Left cardiac atrium (tissue), 4 donors: ENCODE measurements at regions not wholly inside any gene's neighbourhood (a gene's known extent, or its start where the extent isn't known, plus 50 kb on each side); places are given as distances from the start of the nearest gene placed in this dataset.
"Not testable (repeated sequence)": the region's sequence is repeated elsewhere in the genome, so short reads cannot be mapped to it uniquely, and the experiment has no call there.

Source experiments
- ATAC-seq, 2 donors: fragments of 200-7000 bp; cut with Tn5 transposase; one replicate each; pipeline ENCODE4 v1.9.1; 2020; ENCODE audit warnings: mild to moderate bottlenecking in 2 of 2, moderate library complexity in 2 of 2
- DNase-seq: peaks from one replicate; pipeline ENCODE4 v3.0.0-alpha.2; 2020
- intact Hi-C, 2 donors: fragments of 100-400 bp; cut with DNase I; formaldehyde crosslinking; loops; one replicate each; pipeline versions ENCODE4 v1.14.1 to v1.15.1; 2022 to 2023
- donor health status: DM: no; HTN: yes; CAD: no.
- donor health status: DM: no; HTN: yes; CAD: no; lungs with severe emphysema.
- donor health status: DM: yes; HTN: yes; CAD: no.
- donor health status: Dilated cardiomyopathy.

DNA sequence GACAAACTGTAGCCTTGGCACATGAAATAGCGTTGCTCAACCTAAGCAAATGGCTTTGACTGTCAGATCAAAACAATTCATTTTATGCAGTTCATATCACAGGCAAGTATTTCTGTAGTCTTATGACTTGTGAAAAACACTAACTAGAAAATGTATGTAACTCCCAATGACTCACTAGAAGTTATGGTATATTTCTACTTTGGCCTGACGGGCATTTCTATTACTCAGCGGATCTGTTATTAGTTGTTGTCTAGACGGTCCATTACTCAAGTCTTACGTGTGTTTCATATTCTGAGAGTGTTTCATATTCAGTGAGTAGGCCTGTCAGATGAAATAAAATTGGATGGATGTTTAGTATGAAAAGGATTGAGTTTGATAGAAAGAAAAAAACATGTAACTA is 880.9 kb downstream of the PRIM2 start:
- ATAC-seq, result no peak
- no peak for DNase-seq
- intact Hi-C loops, result no loop called here

DNA sequence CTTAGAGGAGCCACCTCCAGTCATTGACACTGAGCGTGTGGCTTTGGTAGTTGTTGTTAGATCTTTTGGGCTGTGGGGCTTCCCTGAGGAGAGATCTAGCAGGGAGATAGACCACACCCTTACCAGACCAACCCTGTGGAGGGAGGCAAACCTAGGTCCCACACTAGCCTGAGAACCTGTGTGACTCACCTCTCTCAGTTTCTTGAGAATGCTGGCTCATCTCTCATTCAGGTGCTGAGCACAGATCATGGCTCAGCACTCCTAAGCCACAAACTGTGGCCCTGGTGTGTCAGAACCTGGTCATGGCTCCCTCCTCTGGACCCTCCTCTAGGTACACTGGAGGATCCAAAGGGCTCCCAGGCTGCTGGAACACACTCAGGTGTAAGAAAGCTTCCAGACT is 919.7 kb downstream of the PRIM2 start:
- intact Hi-C loops, ATAC-seq, DNase-seq: not testable (repeated sequence)

DNA sequence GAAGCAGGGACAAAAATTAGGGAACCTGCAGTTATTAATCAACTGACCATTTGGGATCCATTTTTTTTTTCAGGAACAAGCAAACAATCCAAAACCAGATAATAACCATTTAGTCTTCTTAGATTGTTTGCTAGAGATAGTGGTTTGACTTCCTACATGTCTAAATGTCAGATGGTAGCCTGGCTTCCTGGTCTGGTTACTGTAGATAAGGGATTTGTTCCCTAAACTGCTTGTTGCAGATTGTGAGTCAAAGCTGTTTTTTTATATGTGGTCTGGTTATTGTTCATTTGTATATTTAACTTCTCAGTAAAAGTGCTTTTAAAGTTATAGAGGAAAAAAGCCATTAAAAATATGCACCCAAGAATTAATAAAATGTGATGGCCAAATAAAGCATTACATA is 921.0 kb downstream of the PRIM2 start:
- DNase-seq, intact Hi-C loops, ATAC-seq: not testable (repeated sequence)

DNA sequence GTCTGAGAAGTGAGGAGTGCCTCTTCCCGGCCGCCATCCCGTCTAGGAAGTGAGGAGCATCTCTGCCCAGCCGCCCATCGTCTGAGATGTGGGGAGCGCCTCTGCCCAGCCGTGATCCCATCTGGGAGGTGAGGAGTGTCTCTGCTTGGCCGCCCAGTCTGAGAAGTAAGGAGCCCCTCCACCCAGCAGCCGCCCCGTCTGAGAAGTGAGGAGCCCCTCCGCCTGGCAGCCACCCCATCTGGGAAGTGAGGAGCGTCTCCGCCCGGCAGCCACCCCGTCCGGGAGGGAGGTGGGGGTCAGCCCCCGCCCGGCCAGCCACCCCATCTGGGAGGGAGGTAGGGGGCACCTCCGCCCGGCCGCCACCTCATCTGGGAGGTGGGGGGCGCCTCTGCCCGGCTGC is 940.2 kb downstream of the PRIM2 start:
- intact Hi-C loops, DNase-seq, ATAC-seq: not testable (repeated sequence)

DNA sequence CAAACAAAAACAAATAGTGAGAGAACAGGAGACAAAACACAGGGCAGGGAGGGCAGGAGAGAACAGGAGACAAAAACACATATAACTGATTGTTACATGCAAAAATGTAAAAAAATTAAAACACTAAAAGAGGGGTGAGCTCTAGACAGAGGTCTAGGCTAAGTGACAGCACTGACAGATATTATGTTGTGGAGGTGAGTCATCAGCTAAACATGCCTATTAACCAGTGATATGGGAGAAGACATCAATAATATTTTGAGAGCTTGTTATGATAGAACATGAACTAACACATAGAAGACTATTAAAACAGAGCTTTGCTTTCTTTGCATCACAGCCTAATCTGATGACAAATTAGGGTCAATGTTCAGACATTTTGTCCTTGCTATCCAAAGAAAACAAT is 972.7 kb downstream of the PRIM2 start:
- intact Hi-C loops, result no loop called here
- no peak for ATAC-seq
- no peak for DNase-seq

DNA sequence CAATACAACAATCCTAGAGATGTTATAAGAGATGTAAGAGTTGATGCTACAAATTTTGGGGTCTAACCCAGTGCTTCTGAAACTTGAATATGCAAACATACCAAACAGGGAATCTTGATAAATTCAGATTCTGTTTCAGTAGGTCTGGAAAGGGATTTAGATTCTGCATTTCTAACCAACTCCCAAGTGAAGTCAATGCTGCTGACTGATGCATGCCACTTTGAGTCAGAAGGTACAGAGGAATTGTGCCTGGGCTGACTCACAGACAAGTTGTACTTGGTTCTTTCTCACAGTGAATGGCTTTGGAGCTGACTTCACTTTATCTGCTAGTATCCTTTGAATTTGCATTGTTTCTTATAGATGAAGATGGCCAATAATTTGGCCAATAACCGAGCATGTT is 973.9 kb downstream of the PRIM2 start:
- ATAC-seq, DNase-seq, intact Hi-C loops: not testable (repeated sequence)

DNA sequence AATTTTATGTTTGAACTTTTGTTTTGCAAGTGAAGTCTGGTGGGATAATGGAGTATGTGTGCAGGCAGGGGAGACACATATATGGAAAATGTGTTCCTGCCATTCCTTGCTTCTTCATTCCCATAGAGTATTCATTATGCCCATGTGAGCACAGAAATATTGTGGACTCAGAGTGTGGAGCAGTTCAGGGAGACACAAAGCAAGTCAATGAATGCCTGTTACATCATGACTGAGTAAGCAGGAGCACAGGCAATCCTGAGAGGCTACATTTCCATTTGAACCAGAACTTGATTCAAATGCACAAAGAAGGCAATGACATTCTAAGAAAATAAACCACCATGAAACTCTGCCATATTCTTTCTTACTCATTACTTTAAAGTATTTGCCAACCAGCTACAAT is 990.5 kb downstream of the PRIM2 start:
- DNase-seq, intact Hi-C loops, ATAC-seq: not testable (repeated sequence)

DNA sequence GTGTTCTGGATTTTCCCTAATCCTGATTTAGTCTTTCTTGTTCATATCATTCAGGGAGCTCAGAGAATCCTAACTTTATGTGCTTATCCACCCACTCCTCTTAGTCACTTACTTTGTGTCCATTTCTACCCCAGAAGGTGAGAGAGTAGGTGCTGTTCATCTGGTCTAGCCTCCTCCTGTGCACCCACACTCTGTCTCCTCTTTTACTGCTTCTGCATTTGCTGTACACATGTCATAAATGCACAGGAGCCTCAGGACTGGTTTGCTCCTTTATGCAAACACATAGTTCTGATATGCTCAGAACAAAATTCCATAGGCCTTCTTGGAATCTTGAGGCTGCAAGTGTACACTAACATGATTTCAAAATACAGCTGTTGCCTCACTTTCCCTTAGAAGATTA is 1014.7 kb downstream of the PRIM2 start:
- DNase-seq, ATAC-seq, intact Hi-C loops: not testable (repeated sequence)

DNA sequence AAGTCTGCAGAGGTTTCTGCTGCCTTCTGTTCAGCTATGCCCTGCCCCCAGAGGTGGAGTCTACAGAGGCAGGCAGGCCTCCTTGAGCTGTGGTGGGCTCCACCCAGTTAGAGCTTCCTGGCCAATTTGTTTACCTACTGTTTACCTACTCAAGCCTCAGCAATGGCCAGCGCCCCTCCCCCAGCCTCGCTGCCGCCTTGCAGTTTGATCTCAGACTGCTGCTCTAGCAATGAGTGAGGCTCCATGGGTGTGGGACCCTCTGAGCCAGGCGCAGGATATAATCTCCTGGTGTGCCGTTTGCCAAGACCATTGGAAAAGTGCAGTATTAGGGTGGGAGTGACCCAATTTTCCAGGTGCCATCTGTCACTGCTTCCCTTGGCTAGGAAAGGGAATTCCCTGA is 1024.9 kb downstream of the PRIM2 start:
- intact Hi-C loops, ATAC-seq, DNase-seq: not testable (repeated sequence)

DNA sequence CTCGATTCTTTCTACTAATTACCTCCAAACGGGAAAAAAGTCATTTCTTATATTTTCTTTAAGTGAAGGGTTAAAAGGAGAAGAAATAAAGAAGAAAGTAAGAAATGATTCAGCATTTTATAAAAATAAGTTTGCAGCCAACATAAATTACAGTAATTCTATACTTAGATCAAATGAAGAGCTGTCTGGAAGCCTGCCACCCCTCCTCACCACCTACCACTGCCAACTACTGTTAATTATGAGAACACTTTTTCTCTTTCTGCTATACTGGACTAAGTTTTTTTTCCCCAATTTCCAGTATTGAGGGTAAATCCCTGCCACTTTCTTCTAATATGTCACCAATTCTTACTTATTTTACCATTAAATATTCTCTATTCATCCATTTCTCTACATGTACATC is 1030.1 kb downstream of the PRIM2 start:
- intact Hi-C loops, DNase-seq, ATAC-seq: not testable (repeated sequence)

DNA sequence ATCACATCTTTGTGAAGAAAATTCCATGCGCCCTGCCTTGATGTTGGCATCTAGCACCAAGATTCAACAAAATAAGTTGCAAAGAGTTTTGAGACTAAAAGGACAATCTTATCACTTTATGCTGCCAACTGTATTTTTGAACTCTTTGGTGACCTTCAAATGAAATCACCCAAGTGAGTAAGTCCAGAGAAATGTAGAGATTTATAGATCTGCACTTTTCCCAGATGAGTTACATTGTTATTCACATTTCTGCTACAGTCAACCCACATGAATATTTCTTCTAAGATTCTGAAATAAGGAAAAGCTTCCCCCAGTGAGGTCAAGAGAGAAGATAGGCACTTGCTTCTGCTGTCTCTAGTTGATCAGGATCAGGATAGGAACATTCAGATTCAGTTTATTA is 1034.2 kb downstream of the PRIM2 start:
- ATAC-seq, DNase-seq, intact Hi-C loops: not testable (repeated sequence)

DNA sequence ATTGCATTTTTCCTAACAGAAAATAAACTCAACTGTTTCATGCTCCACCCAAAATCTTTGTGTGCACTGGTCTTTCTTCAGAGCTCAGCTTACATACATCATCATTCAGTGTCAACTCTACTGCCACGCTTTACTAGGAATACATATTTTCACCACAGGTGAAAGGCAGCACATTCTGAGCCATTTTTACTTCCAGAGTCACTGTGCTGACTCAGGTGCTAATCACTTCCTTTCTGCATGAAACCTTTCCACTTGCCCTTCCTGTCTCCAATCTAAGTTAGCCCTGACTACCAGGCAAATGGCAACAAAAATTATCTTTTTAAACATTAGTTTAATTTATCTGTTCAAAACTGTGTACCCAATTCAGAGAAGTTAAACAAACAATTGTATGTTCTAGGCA is 1041.0 kb downstream of the PRIM2 start:
- DNase-seq, ATAC-seq, intact Hi-C loops: not testable (repeated sequence)

DNA sequence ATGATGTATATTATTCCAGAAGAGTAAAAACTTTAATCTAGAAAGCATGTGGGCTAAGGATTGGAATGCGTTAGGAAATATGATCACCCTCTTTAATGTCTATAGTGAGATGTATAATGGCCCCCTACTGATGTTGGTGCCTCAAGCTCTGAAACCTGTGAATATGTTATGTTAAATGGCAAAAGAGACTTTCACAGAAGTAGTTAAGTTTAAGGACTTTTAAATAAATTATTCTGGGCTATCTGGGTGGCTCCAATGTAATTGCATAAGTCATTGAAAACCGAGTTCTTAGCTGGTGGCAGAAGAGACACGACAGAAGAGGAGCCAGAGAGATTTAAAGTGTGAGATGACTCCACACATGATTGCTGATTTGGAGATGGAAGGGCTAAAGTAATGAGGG is 1048.4 kb downstream of the PRIM2 start:
- DNase-seq, intact Hi-C loops, ATAC-seq: not testable (repeated sequence)

DNA sequence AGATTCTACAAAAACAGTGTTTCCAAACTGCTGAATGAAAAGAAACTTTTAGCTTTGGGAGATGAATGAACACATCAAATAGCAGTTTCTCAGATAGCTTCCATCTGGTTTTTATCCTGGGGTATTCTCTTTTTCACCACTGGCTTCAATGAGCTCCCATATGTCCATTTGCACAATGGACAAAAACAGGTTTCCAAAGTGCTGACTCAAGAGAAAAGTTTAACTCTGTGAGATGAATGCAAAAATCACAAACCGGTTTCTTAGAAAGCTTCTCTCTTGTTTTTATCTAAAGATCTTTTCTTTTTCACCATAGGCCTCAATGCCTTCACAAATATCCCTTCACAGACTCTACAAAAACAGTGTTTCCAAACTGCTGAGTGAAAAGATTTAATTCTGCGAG is 1089.2 kb downstream of the PRIM2 start:
- ATAC-seq, DNase-seq, intact Hi-C loops: not testable (repeated sequence)

DNA sequence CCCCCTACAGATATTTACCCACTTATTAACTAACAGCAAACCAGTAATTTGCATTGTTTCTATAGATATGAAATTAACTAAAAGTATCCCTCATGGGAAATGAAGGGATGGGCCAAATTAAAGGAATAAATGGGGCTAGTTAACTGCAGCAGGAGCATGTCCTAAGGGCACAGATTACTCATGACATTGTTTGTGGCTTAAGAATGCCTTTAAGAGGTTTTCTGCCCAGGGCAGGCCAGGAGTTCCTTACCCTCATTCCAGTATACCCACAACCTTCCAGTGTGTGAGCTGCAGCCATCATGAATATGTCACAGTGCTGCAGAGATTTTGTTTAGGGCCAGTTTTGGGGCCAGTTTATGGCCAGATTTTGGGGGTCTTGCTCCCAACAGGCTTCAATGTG is 1101.9 kb downstream of the PRIM2 start:
- intact Hi-C loops, result no loop called here
- no peak for ATAC-seq
- DNase-seq, result no peak
